Right hindlimb (tissue), 1 donor: ENCODE measurements at regions not wholly inside any gene's neighbourhood (a gene's known extent, or its start where the extent isn't known, plus 50 kb on each side); places are given as distances from the start of the nearest gene placed in this dataset.

ENCODE experiments used
- DNase-seq: peaks from one replicate; pipeline ENCODE4 v3.0.0-alpha.2; 2018

DNA sequence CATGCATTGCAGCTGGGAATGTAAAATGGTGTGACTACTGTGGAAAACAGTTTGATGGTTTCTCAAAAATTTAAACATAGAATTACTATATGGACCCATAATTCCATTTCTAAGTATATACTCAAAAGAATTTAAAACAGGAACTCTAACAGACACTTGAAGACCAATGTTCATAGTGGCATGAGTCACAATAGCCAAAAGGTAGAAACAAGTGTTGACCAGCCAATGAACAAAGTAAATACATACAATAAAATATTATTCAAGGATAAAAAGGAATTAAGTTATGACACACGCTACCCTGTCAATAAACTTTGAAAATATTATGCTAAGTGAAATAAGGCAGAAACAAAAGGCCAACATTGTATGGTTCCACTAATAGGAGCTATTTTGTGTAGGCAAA lies 357.4 kb upstream of the IL12A start:
- no peak for DNase-seq

DNA sequence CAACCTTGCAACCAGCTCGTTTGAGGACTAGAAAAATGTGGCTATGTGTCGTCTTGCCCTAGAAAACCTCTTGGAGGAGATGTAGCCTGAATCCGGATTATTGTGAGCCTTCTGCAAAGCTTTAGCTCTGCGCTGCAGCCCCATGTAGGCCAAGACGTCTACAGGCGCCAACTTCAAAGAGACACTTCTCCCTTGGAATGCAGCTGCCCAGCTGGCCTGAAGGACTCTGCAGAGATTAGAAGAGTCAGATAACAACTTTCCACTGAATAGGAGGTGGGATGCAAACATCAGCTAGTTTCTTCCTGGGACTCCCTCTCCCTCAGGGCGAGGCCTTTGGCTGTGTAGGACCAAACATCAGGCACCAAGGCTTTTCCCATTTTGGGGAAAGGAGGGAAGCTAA lies 356.5 kb upstream of the IL12A start:
- no peak for DNase-seq

DNA sequence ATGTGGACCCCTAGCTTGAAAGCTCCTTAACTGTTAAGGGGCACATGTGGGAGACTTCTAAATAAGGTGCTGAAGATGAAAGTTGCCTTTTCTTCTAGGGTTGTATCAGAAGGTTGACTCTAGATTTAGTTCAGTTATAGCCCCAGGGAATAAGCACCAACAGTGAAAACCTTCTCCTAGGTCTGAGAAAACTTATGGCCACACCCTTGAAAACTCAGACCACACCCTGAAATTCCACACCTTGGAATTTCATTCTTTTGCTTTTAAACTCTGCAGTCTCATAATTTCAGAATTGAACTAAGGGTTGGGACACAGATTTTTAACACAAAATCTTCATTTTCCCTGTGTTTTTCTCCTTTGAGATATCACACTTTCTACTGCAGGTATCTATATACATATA lies 355.8 kb upstream of the IL12A start:
- no peak for DNase-seq

DNA sequence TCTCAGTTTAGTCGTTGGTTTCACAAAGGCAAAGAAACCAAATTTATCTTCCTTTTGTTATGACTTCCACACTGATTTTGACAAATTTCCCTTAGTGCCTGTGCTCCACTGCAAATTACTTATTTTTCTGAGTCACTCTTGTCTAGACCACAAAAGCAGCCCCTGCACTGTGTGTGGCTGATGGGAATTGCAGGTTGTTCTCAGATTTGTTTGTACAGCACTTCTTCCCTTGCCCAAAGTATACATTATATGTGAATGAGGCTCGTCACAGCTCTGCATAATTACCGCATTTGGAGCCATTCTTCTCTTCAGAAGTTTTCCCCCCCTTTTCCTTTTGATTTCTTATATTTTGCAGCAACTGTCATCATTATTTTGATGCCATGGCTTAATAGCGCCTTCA lies 354.2 kb upstream of the IL12A start:
- DNase-seq = peak; percentile 27

DNA sequence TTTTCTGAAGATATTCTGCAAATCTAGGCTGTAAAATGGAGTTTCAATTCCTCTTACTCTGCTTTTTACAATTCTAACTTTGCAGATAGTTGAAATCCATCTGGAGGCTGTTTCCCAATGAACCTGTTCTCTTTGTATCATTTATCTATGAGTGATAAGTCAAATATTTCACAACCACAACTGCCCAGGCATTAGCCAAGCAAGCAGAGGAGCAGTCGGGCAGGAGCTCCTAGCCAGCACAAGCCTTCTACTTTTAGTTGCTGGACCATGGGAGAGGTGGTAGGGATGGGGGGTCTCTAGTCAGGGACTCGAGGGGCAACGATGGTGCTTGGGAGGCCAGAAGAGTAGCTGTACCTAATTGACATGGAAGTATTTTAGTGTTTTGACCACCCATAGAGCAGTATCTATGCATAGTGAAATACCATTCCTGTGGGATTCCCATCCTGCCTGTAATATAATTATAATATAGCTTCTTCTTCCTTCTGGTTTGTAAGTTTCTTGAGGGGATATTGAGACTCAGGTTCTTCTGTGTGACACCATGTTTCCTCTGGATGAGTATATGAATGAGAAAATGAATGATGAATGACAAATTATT lies 353.5 kb upstream of the IL12A start:
- DNase-seq = no peak

DNA sequence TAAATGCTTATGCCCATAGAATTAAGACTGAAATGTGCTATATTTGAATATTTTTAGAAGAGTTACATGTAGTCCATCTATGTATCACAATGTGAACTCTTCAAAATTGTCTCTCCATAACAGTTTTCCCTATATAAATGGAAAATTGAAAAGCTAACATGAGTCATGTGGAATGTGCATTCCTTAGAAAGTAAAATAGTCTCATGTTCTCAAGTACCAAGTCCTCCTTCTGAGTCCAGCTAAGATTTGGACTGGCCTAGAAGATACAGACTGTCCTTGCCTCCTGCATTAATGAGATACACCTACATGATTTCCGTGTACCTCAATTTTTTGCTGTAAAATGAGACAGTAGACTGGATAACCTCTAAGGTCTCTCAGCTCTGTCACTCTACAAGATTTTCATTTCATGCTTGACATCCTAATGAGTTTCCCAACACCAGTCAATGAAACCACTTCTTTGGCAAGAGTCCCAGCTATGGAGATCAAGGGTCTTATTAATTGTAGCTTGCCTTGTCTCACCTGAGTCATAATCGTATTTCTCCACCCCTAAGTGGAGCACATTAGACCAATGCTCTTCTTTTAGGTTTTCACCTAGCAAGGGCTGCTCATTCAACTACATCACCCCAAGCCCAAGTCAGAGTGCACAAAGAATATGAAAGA lies 350.6 kb upstream of the IL12A start:
- no peak for DNase-seq

DNA sequence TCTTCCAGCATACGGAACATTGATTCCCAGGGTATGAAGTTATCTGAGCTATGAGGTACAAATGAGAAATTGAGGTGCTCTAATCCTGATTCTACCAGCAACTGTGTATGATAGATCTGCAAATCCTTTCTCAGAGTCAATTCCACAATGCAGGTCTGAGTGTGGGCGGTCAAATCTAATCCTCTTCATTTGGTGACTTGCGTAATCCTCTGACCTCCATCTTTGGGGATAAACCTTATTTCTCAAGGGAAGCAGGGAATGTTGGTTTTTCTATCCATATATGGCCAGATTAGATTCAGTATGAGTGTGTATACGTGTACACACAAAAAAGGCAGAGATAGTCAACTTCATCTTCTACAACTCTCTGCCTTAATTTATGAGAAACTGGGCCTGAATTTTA lies 348.4 kb upstream of the IL12A start:
- DNase-seq = no peak

DNA sequence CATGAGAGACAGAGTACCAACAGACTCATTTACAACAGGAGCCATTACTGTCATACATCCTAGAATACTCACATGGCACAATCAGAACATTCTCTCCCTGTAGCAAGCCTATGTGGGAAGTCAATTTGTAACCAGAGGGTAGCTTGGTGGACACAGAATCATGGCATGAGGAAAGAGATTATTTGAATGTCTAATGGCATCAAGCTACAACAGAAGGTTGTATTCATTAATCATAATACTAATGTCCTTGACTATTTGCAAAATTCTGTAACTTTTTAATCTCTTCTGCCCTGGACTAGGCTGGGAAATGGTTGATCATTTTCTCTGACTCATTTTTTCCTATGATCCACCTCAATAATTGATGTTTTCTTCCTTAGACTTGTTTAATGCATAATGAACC lies 345.2 kb upstream of the IL12A start:
- no peak for DNase-seq

DNA sequence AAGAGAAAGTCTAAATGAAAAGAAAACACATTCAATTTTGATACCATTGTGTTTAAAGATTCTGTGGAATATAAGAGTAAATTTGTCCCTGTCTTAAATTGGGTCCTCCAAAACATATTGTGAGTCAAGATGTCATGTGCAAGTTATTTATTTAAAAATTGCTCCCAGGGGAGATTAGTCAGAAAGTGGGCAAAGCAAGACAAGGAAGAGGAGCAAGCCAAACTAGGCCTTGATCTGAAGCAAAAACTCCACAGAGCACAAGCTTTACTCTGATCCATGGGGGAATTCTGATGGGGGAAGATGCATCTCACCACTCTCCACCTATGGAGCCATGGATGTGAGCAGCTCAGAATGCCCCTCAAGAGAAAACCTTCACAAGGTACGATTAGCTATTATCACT lies 342.8 kb upstream of the IL12A start:
- no peak for DNase-seq

DNA sequence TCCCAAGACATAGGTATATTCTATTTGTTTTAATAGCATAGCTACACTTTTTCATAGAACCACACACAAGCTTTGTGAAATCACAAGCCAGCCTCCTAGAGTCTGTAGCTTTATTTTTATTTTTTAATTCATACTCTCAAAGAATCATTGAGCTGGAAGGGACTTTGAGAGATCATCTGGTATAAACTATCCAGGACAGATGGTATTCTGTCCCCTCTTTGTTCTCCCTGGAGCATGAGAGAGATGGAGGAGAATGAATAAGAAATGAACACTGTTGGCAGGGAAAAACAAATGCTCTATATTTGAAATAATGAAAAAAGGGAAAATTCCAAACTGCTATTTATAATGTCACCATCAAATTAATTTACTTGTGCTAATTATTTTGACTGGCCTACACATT lies 338.7 kb upstream of the IL12A start:
- no peak for DNase-seq

DNA sequence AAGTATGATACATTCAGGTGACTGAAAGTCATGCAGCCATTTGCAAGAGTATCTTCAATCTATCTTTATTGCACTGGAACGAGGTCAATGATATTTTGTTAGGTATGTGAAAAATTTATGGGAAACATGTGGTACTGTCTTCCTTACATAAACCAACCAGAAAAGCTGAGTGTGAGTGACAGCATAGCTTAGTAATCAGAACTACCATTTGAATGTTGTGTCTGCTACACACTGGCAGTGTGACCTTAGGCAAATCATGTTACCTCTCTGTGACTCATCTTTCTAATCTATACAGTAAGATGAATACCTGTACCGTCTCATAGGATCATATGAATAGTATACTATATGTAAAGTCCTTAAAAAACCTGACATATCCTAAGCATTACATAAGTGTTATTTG lies 337.9 kb upstream of the IL12A start:
- no peak for DNase-seq

DNA sequence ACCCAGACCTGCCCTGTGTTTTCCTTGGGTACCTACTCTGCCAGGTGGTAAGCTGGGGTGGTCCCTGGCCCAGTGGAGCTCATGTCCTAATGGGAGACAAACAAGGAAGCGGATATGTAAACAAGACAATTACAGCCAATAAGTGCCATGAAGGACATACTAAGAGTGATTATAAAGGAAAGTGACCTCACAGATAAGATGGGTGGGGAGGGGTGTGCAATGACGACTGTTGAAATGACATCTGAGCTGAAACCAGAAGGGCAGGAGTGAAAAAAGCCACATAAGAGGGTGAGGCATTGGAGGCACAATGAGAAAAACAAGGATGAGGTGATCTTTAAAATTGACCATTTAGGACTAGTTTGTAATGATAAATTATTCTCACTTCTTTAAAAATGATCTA lies 336.2 kb upstream of the IL12A start:
- no peak for DNase-seq

DNA sequence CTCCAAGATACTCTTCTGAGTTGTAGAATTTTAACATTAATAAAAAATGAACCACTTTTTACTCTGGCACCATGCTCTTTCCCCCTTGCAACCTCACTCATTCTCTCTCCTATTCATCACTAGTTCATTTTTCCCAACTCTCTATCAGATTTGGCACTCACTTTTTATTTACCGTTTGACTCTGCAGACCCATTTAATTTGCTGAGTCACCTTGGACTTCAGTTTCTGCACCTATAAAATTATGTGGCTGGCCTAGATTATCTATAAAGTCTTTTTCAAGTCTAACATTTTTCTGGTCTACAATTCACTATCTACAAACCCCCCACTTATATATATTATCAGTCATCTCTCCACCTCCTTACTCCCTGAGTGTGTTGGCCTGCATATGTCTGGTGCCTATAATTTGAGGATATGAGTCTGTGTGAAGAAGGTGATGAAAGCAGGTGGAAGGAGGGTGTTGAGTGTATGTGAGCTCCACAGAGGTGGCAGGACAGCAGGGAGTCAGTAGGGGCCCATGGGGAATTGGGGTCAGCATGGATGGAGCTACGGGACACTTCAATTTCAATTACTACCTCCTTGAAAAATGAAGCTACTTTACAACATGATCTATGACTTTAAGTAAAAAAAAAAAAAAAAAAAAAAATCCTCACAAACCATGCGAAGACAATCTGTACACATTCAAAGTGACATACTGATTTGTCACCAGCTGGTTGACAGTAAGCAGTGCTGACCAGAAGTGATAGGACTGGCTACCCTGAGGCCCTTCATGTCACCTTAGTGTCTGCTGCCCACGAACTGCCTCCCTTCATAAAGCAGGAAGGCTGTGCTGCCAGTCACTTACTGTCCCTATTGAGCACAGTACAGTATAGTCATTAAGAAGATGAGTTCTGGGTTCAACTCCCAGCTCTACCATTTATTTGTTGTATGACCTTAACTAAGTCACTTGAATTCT lies 334.2 kb upstream of the IL12A start:
- DNase-seq = no peak

DNA sequence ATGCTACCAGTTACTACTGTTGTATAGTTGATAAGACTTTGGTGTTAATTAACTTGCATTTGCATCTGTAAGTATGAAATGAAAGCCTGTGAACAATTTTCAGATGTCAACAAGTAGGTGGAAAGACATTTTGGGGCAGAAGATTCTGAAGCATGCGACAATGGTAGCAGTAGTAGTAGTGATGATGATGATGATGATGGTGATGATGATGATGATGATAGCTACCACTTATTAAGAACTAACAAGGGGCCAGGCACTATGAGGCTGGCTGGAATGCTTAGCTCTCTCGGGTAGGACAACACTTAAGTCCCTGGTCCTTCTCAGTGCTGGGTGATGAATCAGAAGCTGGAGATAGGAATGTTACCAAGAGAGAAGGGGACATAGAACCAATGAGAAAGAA lies 333.4 kb upstream of the IL12A start:
- DNase-seq = no peak

DNA sequence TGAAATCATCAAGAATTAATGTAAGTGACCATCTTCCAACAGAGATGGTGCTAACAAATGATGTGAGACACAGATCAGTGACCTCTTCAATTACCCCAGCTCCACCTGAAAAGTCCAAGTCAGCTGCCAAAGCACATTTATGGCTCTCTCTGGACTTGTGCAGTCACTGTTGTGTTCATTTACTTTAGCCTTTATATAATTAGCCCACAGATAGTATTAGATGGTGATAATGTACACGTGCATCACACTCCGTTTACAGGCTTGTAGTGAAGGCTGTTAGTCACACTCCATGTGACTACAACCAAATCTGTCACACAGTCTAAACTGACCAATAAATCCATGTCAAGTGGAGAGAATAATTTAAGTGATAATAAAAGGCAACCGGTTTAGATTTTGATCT lies 331.5 kb upstream of the IL12A start:
- DNase-seq = no peak

DNA sequence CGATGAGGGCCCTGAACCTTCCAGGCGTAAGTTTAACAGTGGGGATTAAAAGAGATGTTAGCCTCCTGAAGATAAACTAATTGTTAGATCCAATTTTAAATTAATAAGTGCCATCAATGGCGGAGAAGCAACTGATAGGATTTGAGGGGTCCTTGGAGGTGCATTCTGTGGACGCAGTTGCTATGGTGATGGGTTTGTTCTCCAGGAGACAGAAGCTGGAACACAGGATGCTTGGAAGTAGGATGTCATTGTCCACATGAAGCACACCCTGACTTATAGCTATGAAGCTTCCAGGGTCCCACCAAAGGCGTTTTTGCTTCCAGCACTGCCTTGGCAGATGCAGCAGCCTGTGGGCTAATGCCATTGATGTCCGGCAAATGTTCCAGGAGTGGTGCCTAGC lies 331.0 kb upstream of the IL12A start:
- DNase-seq = no peak

DNA sequence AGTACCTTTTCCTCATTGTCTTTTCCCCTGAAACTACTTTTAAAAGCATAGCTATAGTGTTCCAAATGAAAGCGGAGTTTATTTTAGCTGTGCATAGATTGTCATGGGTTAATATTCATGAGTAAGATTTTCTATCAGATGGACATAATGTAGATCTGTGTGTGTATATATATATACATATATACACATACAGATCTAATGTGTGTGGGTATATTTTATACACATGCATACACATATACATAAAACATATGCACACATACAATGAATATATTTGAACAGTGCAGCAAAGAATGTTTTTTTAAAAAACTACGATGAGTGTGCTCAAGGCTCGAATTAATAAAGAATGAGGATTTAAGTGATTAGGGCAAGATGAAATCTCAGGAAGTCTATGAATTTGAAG lies 328.3 kb upstream of the IL12A start:
- DNase-seq = no peak

DNA sequence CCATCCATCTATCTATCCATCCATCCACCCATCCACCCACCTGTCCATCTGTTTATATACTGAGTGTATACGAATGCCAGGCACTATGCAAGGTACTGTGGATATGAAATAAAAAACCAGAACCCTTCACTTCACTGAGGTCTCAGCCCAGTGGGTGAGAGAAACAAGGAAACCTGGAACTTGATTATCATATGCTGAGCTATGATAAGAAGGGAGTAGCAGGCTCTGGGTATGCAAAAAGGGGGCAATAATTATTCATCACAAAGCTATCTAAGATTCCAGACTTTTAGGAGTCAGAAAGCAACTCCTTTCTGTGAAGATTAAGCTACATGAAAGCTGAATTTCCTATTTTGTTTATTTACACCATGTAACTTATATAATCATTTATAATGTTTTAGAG lies 327.7 kb upstream of the IL12A start:
- DNase-seq = no peak

DNA sequence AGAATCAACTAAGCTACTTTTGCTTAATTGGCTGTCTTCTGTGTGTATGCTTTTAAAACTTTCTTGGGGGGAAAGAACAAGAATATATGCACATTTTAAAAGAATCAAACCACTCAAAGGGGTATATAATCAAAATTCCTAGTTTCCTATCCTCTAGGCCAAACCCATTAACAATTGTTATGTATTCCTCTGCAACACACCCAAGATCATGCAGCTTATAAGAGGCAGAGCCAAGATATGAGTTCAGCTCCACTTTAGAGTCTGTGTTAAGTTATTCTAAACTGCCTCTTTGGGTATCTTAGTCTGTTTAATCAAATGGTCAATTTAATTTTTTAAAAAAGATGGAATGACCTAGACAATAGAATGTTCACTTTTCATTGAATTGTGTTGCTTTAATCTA lies 326.1 kb upstream of the IL12A start:
- no peak for DNase-seq

DNA sequence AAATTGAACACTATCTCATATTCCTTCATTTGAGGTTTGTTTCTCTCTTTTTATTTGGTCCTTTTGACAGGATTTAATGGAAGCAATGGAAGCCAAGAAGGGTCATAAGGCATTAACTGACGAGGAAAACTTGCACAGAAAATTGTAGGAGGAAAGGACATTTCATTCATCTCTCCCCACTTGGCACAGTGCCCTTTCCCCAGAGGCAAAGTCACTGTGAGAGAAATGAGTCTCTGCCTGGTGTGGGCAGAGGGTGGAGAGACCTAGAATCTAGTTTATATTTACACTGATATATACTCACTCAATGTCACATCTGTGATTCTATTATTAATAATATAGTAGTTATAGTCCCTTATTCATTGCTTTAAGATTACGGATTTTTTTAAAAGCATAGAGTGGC lies 324.6 kb upstream of the IL12A start:
- no peak for DNase-seq

DNA sequence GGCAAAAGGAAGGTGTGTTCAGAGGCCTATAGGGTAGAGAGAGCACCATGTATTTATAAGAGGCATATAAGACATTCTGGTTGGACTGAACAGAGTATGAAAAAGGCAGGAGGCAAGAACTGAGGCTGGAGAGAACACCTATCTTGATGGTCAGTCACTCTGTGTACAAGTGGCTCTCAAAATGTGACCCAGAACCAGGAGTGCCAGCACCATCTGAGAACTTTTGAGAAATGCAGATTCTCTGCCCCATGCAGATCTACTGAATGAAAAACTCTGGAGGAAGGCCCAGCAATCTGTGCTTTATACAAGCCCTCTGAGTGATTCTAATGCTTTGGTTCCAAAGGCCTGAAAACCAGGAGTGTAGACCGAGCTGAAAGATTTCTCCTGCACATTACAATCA lies 324.0 kb upstream of the IL12A start:
- no peak for DNase-seq

DNA sequence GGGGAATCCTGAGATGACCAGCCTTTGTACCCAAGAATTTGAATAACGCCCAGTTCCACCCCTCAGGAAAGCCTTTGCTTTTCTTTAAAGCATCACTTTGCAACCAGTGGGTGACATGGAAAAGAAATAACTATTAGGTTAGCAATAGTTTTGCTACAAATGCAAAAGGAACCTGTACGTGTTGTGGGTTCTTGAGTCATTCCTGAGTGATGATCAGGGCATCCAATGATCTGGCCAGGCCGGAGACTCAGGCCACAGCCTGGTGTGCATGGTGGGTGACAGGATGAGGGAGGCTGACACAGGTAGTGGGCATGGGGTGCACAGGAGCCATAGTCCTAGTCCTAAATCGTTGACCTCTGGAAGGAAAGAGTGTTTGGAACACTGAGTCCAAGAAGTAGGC lies 321.4 kb upstream of the IL12A start:
- no peak for DNase-seq

DNA sequence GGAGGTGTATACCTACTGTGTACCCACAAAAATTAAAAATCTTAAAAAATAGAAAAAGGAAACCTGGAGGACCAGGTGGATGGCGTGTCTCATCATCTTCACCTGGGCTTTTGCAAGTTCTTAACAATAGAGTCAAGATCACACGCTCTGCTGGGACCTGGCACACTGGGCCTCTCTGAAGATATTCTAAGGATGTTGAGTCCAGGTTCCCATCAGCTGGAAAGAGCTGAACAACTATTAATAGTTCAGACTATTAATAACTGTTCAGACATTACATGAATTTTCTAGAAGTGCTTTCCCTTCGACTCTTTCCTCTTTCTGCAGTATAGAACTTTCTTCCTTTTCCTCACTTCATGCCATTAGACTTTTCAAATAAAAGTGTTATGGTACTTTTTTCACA lies 320.2 kb upstream of the IL12A start:
- DNase-seq = no peak

DNA sequence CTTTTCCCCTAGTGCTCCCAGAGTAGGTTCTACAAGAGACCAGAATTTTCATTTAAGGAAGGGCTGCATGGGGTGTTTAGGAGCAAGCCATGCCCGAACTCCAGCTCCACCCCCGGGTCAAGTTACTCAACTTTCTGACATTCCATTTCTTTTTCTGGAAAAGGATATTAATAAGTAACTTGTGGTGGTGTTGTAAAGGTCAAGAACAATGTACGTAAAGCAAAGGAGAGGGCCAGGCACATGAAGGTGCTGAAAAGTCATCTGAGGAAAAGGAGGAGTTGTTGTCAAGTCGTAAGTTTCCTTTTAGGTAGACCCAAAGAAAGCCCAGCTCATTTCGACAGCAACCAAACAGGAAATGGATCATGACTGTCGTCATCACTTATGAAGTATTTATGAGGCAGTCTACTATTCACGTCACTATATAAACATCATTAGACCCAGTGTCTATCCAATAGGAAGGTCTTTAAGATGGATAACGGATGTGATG lies 319.6 kb upstream of the IL12A start:
- DNase-seq = no peak
